Right ventricle myocardium superior (tissue), 1 donor: ENCODE measurements at regions not wholly inside any gene's neighbourhood (a gene's known extent, or its start where the extent isn't known, plus 50 kb on each side); places are given as distances from the start of the nearest gene placed in this dataset.
"Not testable (repeated sequence)": the region's sequence is repeated elsewhere in the genome, so short reads cannot be mapped to it uniquely, and the experiment has no call there.

Experiments used
- ATAC-seq: fragments of 200-7000 bp; cut with Tn5 transposase; one replicate; pipeline ENCODE4 v1.9.1; 2020; ENCODE audit warnings: mild to moderate bottlenecking; ENCODE audit not compliant: poor library complexity
- DNase-seq: peaks from one replicate; pipeline ENCODE4 v3.0.0-alpha.2; 2020
- intact Hi-C: fragments of 100-400 bp; cut with DNase I; formaldehyde crosslinking; loops from one replicate; pipeline ENCODE4 v1.11.2; 2022
- donor health status: DM: no; HTN: yes; CAD: no; lungs with severe emphysema.

DNA sequence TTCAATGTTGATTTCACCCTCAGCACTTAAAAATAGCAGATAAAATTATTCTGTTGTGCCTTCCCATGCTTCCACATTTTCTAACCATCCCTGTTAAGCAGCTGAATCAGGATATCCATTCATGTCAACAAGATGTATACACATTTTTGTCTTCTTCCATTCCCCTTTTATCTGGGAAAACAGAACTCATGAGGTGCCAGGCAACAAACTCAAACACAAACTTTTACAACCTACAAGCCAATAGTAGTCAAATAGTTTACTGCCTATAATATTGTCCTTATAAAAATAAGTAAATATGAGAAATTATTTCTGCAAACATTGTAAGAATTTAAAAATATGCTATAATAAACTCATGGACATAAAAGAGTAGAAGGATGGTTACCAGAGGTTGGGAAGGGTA lies 1569.8 kb downstream of the REEP3 start:
- ATAC-seq (no peak), DNase-seq (no peak)
- intact Hi-C loops: no loop called here

DNA sequence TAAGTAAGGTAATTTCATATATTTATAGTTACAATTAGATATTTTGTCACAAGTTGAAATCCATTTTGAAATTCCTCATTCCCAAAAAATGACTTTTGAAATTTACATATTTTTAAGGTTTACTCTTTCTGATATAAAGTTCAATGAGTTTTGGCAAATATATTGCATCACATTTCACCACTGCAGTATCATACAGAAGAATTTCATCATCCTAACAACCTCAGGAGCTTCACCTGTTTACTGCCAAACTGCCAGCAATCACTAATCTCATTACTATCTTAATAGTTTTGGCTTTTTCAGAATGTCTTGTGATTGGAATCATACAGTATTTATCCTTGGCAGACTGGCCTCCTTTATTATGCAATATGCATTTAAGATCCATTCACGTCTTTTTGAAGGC lies 1578.9 kb downstream of the REEP3 start:
- no peak for ATAC-seq
- intact Hi-C loops: no loop called here
- no peak for DNase-seq

DNA sequence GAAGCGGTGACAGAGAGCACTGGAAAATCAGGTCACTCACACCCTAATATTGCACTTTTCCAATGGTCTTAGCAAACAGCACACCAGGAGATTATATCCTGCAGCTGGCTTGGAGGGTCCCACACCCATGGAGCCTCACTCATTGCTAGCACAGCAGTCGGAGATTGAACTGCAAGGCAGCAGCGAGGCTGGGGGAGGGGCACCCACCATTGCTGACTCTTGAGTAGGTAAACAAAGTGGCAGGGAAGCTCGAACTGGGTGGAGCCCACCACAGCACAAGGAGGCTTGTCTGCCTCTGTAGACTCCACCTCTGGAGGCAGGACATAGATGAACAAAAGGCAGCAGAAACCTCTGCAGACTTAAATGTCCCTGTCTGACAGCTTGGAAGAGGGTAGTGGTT lies 1579.7 kb downstream of the REEP3 start:
- not testable (repeated sequence) for DNase-seq, ATAC-seq

DNA sequence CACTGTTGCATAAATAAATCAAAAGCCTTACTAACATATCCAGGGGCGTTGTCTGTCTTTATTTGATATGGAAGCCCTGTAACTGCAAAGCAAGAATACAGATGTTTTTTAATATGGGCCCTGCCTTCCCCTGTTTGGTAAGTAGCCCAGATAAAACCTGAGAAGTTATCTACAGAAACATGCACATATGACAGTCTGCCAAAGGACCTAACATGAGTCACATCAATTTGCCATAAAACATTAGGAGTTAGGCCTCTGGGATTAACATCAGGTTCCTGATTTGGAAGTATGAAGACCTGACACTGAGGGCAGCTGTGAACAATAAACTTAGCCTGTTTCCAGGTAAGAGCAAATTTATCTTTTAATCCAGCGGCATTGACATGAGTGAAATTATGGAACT lies 1588.8 kb downstream of the REEP3 start:
- DNase-seq (no peak), ATAC-seq (no peak)
- intact Hi-C loops: no loop called here

More for the DNA sequence above, 1579.7 kb downstream of the REEP3 start:
- intact Hi-C loops: not testable (repeated sequence)

DNA sequence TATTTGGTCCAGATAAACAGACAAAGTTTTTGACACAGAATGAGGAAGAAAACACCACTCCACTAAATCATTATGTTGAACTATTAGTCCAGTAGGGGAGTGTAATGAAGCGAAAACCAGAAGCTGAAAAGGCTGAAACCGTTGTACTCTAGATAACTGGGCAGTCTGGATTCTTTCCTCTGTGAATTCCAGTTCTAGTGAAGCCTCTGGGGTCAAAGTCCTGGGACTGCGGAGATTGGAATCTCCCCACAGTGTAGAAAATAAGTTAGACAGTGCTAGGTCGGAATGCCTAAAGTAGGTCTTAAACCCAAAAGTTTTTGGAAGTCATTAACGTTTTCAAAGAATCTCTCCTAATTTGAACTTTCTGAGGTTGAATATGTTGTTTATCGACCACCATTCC lies 1589.9 kb downstream of the REEP3 start:
- DNase-seq, ATAC-seq, intact Hi-C loops: not testable (repeated sequence)

DNA sequence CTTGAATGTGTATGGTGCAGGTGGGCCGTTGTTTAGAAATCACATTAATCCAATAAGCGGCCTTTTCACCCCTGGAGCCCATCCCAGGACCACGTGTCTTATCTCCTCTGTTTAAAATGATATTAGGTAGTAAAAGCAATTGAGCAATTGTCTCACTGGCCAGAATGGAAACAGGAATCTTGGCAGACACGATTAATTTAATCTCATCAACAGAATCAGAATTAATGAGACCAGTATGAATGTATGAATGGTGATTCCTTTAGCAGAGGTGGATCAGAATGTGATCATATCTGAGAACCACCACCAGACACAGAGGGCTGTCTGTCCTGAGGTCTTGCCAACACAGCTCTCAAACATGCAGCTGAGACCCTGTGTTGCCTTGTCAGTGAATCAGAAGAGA lies 1591.4 kb downstream of the REEP3 start:
- intact Hi-C loops: no loop called here
- DNase-seq: no peak
- ATAC-seq: no peak

DNA sequence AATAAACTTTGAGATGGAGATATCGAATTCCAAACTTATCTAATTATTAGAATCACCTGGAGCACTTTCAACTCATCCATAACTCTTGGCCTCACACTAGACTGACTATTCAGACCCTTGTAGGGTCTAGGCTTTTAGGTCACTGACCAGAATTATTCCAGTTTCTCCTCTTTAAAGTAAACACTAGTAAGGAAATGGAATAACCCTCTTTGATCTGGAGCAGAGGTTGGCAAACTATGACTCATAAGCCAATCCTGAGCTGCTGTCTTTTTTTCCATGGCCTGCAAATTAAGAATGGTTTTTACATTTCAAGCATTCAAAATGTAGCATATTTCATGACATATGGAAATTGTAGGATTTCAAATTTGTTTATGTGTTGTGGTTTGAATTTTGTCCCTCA lies 1601.9 kb downstream of the REEP3 start:
- ATAC-seq (no peak), DNase-seq (no peak)
- intact Hi-C loops: no loop called here

DNA sequence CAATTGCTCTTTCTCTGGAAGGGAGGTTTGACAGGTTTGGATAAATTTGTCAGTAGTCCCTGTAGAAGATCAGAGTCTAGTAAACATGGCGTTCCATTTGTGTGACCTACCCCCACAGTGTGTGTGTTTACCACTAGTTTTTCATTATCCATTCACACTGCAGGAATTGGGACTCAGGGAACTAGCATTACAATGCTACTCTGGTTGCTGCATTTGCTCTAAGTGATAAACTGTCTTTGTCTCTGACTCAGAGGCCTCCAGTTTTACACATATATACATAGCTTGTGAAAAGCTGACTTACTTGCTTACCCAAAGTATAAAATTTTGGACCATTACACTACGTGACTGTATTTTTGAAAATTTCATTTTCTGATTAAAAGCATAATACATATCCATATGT lies 1604.0 kb downstream of the REEP3 start:
- intact Hi-C loops: no loop called here
- no peak for DNase-seq
- no peak for ATAC-seq

DNA sequence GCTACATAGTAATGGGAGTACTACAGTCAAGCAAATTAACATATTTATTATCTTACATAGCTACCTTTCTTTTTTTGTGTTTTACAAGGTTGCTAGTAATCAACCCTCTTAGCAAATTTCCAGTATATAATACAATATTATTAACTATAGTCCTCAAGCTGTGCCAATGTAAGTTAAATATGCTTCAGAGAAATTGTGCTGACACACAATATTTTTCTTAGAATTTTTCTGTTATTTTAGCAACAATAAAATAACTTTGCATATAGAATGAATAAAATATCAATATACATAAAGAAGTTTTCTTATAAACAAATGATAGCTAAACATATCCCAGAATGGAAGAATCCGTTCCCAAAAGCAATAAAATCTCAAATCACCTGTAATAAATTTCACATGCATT lies 1605.1 kb downstream of the REEP3 start:
- intact Hi-C loops: no loop called here
- DNase-seq: no peak
- no peak for ATAC-seq

DNA sequence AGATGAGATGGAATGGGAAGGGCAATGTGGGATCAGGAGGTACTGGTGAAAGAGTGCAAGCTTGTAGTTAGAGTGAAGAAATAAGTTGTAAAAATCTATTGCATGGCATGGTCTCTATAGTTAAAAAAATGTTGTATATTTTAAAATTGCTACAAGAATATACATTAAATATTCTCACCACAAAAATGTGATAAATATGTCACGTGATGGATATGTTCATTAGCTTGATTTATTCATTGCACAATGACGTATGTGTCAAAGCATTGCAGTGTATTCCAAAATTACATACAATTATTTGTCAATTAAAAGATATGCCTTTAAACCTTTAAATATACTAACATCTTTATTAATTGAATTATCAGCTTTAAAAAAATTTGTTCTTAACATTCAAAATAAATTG lies 1607.1 kb downstream of the REEP3 start:
- ATAC-seq (no peak), DNase-seq (no peak)
- intact Hi-C loops: no loop called here

DNA sequence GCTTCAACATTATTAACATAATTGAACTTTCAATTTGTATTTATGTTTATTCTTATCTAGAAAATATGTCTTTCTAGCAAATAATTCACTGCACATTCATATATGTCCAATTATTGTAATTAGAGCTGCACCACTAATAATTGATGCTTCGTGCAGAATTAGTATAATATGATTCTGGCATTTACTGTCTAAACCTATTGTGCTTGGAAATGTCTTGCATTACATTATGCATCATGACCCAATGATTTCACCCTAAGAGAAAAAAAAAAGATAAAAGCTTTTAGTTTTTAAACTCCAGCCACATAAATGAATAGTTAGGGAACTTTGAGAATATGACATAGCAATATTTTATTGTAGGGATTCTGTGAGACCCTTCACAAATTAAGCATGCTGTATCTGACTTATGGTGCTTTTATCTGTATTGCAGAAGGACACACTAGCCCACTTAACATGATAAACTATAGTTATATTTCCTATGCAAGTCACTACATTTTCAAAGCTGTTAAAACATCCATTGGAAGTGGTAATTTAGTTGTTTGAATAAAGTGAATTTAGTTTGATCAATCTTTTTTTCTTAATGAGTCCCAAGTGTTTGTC lies 1609.1 kb downstream of the REEP3 start:
- no peak for DNase-seq
- intact Hi-C loops: no loop called here
- ATAC-seq: no peak

DNA sequence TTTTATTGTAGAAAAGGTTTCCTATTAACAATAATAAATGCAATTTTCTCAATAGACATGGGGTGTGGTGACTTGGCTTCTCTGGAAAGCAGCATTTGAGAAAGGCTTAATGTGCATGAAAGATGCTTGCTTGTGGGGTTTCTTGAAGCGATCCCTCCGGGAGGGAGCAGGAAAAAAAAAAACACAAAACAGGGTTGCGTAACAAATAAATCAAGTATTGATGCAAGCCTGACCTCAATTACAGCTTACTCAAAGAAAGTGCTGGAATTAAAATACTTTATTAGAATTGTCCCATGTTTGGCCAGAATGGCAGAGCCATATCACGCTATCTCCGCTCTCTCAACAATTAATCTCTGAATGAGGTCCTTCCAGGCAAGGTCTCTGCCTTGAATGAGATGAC lies 1612.5 kb downstream of the REEP3 start:
- DNase-seq (no peak), ATAC-seq (no peak)
- intact Hi-C loops: no loop called here

DNA sequence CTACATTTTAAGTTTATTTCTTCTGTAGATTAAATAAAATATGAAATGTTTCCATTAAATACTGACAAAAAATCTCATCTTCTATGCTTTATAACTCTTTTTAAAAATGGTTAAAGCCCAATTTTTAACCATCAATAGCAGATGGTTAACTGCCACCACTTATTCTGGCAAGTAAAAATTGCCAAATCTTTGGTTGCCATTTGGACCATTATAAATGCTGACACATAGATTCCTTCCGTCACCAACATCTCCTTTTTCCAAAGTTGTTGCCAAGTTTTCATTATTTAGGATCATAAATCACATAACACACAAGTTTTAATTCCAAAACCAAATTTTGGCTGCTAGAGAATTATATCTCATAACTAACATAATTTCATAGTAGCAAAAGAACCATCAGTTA lies 1614.3 kb downstream of the REEP3 start:
- DNase-seq: no peak
- intact Hi-C loops: no loop called here
- ATAC-seq: no peak

DNA sequence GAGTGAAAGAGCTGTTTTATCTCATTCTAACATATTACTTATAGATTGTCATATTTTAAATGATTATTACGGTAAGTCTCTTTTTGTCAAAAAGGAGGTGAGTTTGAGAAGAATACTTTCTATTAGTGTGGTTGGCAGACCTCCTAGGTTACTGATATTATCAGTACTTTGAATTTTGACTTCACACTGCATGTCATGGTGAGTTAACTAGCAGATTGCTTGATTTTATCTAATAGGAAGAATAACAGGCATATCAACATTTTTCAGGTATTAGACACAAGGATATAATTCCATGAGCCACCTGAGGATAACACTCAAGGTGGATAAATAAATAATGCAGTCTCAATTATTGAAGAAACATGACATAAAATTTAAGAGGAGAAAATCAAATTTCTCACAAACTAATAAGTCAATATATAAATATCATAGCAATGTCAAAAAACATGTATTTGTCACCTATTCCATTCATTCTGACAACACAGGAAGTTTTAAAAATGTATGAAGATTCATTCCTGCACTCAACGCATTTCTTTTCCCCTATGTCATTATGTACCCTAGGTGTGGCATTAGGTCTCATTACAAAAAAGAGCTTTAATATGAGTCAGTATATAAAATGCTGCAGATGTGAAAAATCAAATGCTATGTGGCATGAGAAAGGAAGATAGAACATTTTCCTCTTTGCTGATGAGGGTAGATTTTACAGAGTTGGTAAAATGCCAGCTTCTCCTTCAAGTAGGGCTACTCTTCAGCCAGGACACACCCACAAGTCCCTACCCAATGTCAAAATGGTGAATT lies 1621.6 kb downstream of the REEP3 start:
- no peak for ATAC-seq
- no peak for DNase-seq
- intact Hi-C loops: no loop called here

DNA sequence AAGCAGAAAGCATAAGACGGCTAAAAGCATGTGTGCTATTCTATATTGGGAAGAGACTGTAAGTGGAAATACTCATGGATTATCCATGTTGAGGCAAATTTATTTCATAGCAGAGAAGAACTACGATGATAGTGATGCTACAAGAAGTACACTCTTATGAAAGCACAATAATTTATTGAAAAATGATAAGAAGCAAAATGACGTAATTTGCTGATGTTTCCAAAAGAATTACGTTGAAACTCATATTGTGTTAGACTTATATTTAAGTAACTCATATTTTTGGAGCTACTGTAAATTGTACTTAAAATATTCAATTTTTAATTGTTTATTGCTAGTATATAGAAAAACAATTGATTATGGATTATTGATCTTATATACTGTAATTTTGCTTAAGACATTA lies 1622.5 kb downstream of the REEP3 start:
- DNase-seq (no peak), ATAC-seq (no peak)
- intact Hi-C loops: no loop called here

DNA sequence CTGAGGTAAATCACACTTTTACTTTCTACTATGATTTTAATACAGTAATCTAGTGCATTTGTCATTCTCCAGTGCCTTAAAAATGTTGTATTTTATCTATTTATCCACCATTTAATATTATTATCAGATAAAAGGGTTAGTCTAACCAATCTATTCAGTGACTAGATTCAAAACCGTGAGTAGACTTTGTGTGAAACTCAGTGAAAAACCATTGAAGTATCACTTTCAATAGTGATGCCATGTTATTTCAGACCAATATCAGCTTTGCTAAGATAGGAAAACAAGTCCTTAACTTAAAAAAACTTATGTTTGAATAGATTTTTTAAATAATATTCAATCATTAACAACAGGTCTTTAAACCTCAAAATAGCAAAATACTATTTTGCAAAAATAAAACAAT lies 1628.7 kb downstream of the REEP3 start:
- DNase-seq (no peak), ATAC-seq (no peak)
- intact Hi-C loops: no loop called here

DNA sequence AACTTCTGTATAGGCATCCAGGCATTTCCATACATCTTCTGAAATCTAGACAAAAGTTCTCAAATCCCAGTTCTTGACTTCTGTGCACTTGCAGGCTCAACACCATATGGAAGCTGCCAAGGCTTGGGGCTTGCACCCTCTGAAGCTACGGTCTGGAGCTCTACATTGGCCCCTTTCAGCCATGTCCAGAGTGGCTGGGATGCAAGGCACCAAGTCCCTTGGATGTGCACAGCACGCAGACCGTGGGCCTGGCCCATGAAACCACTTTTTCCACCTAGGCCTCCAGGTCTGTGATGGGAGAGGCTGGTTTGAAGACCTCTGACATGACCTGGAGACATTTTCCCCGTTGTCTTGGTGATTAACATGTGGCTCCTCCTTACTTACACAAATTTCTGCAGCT lies 1645.1 kb downstream of the REEP3 start:
- ATAC-seq: no peak
- intact Hi-C loops: no loop called here
- DNase-seq: no peak

DNA sequence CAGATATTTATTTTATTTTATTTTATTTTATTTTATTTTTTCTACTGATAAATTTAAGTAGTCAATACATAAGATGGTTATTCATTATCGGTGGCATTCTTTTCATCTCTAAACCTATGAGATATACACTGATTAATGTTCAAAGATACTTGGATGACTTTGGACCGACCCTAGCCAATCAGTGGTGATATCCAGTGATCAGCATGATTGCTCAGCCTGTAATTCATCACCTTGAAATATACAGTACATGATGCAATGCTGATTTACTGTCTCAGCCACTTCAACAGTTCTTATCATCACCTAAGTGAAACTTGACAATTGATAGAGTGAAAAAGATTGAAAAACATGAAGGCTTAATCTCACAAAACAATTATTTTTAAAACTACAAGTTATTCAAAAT lies 1651.0 kb downstream of the REEP3 start:
- intact Hi-C loops: no loop called here
- ATAC-seq (no peak), DNase-seq (no peak)

DNA sequence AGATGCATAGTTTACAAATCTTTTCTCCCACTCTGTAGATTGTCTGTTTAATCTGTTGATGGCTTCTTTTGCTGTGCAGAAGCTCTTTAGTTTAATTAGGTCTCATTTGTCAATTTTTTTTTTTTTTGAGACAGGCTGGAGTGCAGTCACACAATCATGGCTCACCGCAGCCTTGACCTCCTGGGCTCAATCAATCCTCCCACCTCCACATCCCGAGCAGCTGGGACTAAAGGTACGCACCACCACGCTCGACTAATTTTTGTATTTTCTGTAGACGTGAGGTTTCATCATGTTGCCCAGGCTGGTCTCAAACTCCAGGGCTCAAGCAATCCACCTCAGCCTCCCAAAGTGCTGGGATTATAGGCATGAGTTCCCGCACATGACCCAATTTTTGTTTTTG lies 1655.8 kb downstream of the REEP3 start:
- intact Hi-C loops: no loop called here
- no peak for ATAC-seq

DNA sequence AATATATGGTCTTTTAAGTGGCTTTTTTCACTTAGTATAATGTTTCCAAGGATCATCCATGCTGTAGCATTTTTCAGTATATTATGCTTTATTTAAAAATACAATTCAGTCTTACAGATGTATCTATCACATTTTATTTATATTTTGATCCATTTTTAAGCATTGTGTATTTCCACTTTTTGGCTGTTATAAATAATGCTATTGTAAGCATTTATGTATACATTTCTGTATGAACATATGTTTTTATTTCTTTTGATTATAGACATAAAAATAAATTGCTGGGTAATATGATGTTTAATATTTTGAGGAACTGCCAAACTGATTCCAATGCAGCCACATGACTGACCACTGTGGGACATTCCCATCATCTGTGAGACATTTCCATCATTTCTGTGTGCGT lies 1662.0 kb downstream of the REEP3 start:
- intact Hi-C loops: no loop called here
- ATAC-seq: no peak
- DNase-seq: no peak

More for the DNA sequence above, 1655.8 kb downstream of the REEP3 start:
- DNase-seq: no peak

DNA sequence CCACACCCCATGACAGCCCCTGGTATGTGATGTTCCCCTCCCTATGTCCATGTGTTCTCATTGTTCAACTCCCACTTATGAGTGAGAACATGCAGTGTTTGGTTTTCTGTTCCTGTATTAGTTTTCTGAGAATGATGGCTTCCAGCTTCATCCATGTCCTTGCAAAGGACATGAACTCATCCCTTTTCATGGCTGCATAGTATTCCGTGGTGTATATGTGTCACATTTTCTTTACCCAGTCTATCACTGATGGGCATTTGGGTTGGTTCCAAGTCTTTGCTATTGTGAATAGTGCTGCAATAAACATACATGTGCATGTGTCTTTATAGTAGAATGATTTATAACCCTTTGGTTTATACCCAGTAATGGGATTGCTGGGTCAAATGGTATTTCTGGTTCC lies 1665.5 kb downstream of the REEP3 start:
- DNase-seq, ATAC-seq, intact Hi-C loops: not testable (repeated sequence)
